AG04449 (cell line): ENCODE measurements at regions not wholly inside any gene's neighbourhood (a gene's known extent, or its start where the extent isn't known, plus 50 kb on each side); places are given as distances from the start of the nearest gene placed in this dataset.

Source experiments
- CTCF ChIA-PET: fragments of 350-600 bp; formaldehyde crosslinking; extraction: SDS; loops from one replicate; lab custom pipeline; 2021; ENCODE audit warnings: antibody characterized with exemption; lab: Yijun Ruan, JAX
- POLR2A ChIA-PET: fragments of 400-600, 350-600 bp; formaldehyde crosslinking; extraction: SDS; loops from one replicate; lab custom pipeline; 2020; ENCODE audit warnings: antibody characterized with exemption, inconsistent platforms; lab: Yijun Ruan, JAX
- DNase-seq: peaks from one replicate; pipeline ENCODE4 v3.0.0-alpha.2; 2010; ENCODE audit warnings: low read depth, low spot score
- H3K4me3 ChIP-seq: 2 replicates; pipeline ENCODE4 v1.5.1; 2011; ENCODE audit warnings: low read depth, mild to moderate bottlenecking, control low read depth, low read length
- TF ChIP-seq, protein P1 (sequence below): IDR thresholded peaks from one replicate; pipeline ENCODE4 v1.5.1; 2011; ENCODE audit warnings: mild to moderate bottlenecking, moderate library complexity, low read length, control low read depth, inconsistent platforms; ENCODE audit not compliant: insufficient read depth; ENCODE audit errors: missing control alignments

DNA sequence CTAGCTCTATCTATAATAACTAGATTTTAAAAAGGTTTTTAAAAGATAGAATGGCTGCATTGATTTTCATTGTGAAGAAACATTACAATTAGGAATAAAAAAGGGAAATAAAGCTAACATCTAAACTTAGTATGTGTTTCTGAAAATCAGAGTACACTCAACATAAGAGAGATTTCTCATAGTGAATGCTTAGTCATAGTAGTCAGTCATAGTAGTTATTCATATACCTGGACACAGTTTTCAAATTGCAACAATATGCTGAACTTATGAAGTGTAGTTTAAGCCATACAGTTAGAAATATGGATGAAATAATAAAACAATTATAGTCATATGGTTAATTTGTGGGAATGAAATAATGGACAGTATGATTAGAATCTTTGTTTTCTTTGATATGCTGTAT, 273.0 kb upstream of the CTNND2 start:
- TF ChIP-seq, protein P1, sequence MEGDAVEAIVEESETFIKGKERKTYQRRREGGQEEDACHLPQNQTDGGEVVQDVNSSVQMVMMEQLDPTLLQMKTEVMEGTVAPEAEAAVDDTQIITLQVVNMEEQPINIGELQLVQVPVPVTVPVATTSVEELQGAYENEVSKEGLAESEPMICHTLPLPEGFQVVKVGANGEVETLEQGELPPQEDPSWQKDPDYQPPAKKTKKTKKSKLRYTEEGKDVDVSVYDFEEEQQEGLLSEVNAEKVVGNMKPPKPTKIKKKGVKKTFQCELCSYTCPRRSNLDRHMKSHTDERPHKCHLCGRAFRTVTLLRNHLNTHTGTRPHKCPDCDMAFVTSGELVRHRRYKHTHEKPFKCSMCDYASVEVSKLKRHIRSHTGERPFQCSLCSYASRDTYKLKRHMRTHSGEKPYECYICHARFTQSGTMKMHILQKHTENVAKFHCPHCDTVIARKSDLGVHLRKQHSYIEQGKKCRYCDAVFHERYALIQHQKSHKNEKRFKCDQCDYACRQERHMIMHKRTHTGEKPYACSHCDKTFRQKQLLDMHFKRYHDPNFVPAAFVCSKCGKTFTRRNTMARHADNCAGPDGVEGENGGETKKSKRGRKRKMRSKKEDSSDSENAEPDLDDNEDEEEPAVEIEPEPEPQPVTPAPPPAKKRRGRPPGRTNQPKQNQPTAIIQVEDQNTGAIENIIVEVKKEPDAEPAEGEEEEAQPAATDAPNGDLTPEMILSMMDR: no peak
- POLR2A ChIA-PET: no interaction called here
- CTCF ChIA-PET: no interaction called here

DNA sequence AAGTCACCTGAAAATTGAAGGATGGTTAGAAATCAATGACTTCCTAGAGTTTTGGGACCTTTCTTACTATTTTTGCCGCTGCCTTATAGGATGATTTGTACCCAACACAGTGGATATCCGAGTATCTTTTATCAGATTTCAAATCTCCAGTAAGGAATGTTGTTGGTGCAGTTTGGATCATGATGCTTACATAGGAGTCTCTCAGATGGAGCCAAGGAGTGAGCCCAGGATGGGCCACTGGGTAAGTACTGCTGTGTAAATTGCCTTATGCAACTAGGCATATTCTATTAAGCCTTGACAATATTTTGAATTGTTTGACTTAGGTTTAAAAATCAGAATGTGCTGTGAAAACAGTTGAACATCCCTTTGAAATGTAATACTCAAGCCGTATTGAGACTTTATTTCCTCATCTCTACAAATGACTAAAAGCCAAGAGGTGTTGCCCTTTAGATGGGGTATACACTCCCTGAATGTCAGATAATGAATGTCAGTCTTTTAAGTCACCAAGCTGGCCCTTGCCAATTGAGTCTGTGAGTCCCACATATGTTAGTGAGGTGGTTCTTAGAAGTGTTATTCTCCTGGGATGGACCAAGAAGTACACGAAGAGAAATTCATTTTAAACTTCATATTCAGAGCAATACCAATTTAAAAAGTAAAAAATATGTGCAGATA, 271.8 kb upstream of the CTNND2 start:
- POLR2A ChIA-PET: no interaction called here

More for the DNA sequence above, 273.0 kb upstream of the CTNND2 start:
- no peak overlapping the region for H3K4me3 ChIP-seq
- no peak for DNase-seq

DNA sequence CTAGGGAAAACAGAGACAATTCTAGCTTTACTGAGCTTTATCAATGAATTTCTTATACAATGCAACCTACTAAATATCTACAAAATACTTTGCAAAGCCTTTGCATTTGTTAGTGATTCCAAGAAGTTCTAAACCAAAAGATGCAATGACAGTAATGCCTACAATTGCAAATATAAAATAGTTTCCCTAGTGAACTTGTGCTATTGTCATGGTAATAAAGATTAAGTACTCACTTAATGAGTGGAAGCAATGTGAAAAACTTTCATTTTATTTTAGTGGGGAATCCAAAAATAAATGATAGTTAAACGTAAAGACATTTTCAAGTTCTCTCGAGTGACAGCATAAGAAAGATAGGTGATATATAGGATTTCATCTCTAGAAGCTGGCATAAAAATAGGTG, 270.5 kb upstream of the CTNND2 start:
- H3K4me3 ChIP-seq: no peak overlapping the region
- CTCF ChIA-PET: no interaction called here
- POLR2A ChIA-PET: no interaction called here
- DNase-seq: no peak
- TF ChIP-seq, protein P1: no peak

More for the DNA sequence above, 271.8 kb upstream of the CTNND2 start:
- no peak for DNase-seq
- CTCF ChIA-PET: no interaction called here
- TF ChIP-seq, protein P1: no peak
- no peak overlapping the region for H3K4me3 ChIP-seq

DNA sequence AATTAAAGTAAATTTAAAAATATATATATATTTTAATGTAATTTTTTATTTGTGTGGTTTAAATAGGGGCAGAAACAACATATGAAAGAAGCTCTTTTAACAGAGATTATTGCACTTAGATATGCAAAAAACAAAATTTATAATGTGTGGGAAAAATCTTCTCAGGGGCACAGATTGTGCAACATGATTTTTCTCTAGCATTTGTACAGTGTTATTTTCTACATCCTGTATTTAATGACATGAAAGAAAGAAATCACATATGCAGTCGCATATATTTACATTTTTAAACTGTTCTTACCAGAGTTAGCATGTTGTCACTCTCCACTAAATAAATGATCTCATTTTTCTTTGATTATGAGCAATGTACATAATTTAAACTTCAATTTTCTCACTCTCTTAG, 265.3 kb upstream of the CTNND2 start:
- TF ChIP-seq, protein P1: no peak
- POLR2A ChIA-PET: no interaction called here
- CTCF ChIA-PET: no interaction called here
- DNase-seq: no peak
- no peak overlapping the region for H3K4me3 ChIP-seq

DNA sequence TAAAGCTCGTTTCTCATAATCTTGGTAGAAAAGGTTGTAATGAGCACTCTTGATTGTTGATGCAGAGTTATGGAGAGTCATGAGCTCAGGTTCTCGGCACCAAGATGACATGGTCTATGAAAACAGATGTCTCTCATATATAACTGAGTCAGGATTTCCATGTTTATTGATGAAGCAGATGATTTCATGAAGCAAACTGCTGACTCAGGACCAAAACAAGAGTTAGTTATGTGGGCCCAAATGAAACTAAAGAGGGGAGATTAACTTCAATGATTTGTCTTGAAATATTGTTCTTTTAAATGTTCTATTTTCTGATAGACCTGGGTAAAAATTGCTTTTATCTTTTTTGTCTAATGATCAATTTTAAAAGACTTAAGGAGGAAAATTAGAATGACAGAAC, 258.6 kb upstream of the CTNND2 start:
- CTCF ChIA-PET: no interaction called here

DNA sequence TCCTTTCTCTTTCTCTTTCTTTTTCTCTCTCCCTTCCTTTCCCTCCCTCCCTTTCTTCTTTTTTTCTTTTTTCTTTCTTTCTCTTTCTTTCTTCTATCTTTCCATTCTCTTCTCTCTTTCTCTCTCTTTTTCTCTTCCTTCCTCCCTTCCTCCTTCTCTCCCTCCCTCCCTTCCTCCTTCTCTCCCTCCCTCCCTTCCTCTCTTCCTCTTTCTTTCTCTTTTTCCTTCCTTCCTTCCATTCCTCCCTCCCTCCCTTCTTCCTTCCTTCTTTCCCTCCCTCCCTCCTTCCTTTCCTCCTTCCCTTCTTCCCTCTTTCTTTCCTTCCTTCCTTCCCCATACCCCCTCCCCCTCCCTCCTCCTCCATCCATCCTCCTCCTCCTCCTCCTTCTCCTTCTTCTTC, 243.3 kb upstream of the CTNND2 start:
- ChIA-PET CTCF (no interaction called here), POLR2A (no interaction called here)
- no peak overlapping the region for H3K4me3 ChIP-seq
- no peak for DNase-seq
- TF ChIP-seq, protein P1: no peak

More for the DNA sequence above, 258.6 kb upstream of the CTNND2 start:
- TF ChIP-seq, protein P1: no peak
- no peak overlapping the region for H3K4me3 ChIP-seq
- POLR2A ChIA-PET: no interaction called here
- no peak for DNase-seq
